Small intestine (tissue), 7 donors: ENCODE measurements at regions not wholly inside any gene's neighbourhood (a gene's known extent, or its start where the extent isn't known, plus 50 kb on each side); places are given as distances from the start of the nearest gene placed in this dataset.

Experiments
- DNase-seq, 2 donors: peaks; one replicate each; pipeline versions ENCODE4 v3.0.0 to v3.0.0-alpha.2; 2013
- FAIRE-seq: peaks from 2 replicates; lab custom pipeline; 2012; peaks lifted over from hg19 to GRCh38; lab: Jason Lieb, UNC
- H3K27ac ChIP-seq, 3 donors: one replicate each; pipeline ENCODE4 v1.5.1; 2013; ENCODE audit warnings: low read length in 2 of 3, mild to moderate bottlenecking in 2 of 3, control low read depth in 1 of 3, inconsistent platforms in 1 of 3, low read depth in 1 of 3, moderate library complexity in 1 of 3
- H3K27me3 ChIP-seq, 3 donors: one replicate each; pipeline ENCODE4 v1.6.1; 2013; ENCODE audit warnings: low read length in 3 of 3, inconsistent platforms in 1 of 3; ENCODE audit not compliant: control insufficient read depth in 3 of 3, insufficient read depth in 3 of 3
- H3K36me3 ChIP-seq, 3 donors: one replicate each; pipeline ENCODE4 v1.6.1; 2013; ENCODE audit warnings: low read length in 3 of 3, inconsistent platforms in 1 of 3, low read depth in 1 of 3, mild to moderate bottlenecking in 1 of 3, moderate library complexity in 1 of 3; ENCODE audit not compliant: control insufficient read depth in 3 of 3, insufficient read depth in 2 of 3
- H3K4me1 ChIP-seq, 3 donors: one replicate each; pipeline ENCODE4 v1.6.1; 2013; ENCODE audit warnings: low read length in 2 of 3, inconsistent platforms in 1 of 3, low read depth in 1 of 3, mild to moderate bottlenecking in 1 of 3, moderate library complexity in 1 of 3; ENCODE audit not compliant: control insufficient read depth in 3 of 3, insufficient read depth in 2 of 3
- H3K4me3 ChIP-seq, 3 donors: one replicate each; pipeline ENCODE4 v1.5.1; 2013; ENCODE audit warnings: low read length in 3 of 3, control low read depth in 1 of 3, inconsistent platforms in 1 of 3, low read depth in 1 of 3, mild to moderate bottlenecking in 1 of 3, moderate library complexity in 1 of 3
- H3K9me3 ChIP-seq, 2 donors: one replicate each; pipeline ENCODE4 v1.6.1; 2013; ENCODE audit warnings: low read depth in 1 of 2, low read length in 1 of 2; ENCODE audit not compliant: control insufficient read depth in 2 of 2, insufficient read depth in 1 of 2
- WGBS, 3 donors: extraction: QIAGEN DNeasy Blood & Tissue Kit; methylation state at CpG; one replicate each; pipeline ENCODE4 v1.1.7; 2013; 5-methylcytosine and 5-hydroxymethylcytosine counted together
- donor health status: healthy with polysubstance abuse.
- donor health status: control.
- donor health status: control.
- donor health status: Bipolar disorder and iron deficiency.
- donor health status: healthy.

DNA sequence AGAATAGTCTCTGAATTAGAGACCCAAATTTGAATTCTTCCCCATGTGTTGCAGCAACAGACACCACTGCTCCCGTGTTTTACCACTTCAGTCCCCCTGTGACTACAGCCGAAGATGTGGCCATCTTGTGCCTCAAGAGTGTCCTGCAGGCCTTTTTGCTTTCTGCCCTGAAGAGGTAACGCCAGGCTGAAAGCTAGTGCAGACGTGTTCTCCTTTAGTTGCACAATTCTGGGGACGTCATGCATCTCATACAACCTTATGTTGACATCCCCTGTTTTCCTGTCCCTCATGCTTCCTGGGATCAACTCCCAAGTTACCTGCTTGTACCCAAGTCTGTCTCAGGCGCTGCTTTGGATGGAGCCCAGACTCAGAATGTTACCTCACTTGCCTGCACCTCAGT lies 69.1 kb upstream of the SLC22A23 start:
- FAIRE-seq (no peak), DNase-seq (no peak)
- Histone ChIP-seq H3K4me3 (no peak overlapping the region), H3K27me3 (no peaks in the 10 kb centered on the region), H3K27ac (no peak overlapping the region), H3K4me1 (peaks cover 0 to 7% (median 0%) of the 10 kb centered on the region in 3 donors), H3K36me3 (no peaks in the 10 kb centered on the region), H3K9me3 (no peaks in the 10 kb centered on the region)
- 85 to 91% (median 89%) methylated on average over 6 of the region's 6 CpGs for WGBS, 3 donors

DNA sequence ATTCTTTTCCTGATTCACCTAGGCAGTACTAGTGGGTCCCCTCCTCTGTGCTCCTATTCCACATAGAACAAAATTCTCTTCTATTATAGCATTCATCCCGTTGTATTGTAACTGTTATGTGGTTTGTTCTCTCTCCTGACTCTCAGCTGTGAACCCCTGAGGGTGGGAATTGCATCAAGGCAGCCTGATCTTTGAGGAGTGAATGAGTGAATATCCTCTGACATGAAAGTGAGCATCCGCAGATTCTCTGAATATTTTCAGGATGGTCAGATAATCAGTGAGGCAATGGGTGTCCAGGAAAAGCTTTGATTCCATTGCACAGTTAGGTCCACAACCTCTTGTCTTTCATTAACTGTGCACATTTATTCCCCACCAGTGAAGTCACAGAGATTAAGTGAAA lies 67.6 kb upstream of the SLC22A23 start:
- DNase-seq (no peak), FAIRE-seq (no peak)
- Histone ChIP-seq H3K4me3 (no peak overlapping the region), H3K9me3 (no peaks in the 10 kb centered on the region), H3K27me3 (no peaks in the 10 kb centered on the region), H3K4me1 (peaks cover 0 to 7% (median 0%) of the 10 kb centered on the region in 3 donors), H3K27ac (no peak overlapping the region), H3K36me3 (no peaks in the 10 kb centered on the region)
- WGBS, 3 donors, result 76 to 96% (median 85%) methylated on average over 2 of the region's 2 CpGs

DNA sequence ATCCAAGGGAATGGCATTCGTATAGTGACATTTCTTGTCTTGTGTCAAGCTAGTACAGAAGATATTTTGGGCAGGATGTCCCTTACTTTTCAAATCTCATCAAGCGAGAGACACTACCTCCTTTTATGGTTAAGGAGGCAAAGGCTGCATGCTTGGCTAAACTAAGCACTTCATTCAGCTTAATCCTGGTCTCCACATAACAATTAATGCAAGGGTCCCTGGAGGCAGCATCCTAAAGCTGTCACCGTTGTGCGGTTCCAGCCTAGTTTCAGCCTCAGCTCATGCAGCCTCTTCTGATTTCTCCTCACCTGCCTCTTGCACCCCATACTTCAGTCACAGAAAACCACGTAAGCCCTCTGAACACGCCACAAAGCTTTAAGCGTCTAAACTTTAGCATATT lies 67.1 kb upstream of the SLC22A23 start:
- H3K4me3 ChIP-seq, result no peak overlapping the region
- no peak for FAIRE-seq

DNA sequence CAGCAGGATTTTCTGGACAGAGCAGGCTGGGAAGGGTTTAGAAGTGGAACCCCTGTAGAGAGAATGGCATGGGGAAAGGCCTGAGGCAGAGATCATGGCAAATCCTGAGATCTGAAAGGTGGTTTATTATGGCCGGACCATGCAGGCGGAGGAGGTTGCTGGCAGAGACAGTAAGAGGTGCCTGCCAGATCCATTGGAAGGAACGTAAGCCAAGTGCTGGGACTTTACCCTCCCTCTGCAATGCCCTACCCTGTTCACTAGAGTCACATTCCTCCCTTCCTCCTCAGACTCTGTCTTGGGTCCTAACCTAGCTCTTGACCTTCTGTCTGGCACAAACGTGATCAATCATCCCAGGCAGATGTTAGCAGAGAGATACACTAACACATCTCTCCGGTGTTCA lies 66.4 kb upstream of the SLC22A23 start:
- DNase-seq (peak in 1 of 2 donors; percentile 91), FAIRE-seq (no peak)
- Histone ChIP-seq H3K9me3 (no peaks in the 10 kb centered on the region), H3K36me3 (no peaks in the 10 kb centered on the region), H3K27me3 (no peaks in the 10 kb centered on the region), H3K4me3 (no peak overlapping the region), H3K27ac (peak overlapping the region in 1 of 3 donors; percentile 43), H3K4me1 (peaks cover 0 to 7% (median 0%) of the 10 kb centered on the region in 3 donors)
- WGBS, 3 donors, result 18 to 54% (median 26%) methylated on average over 5 of the region's 5 CpGs

More for the DNA sequence above, 67.1 kb upstream of the SLC22A23 start:
- no peaks in the 10 kb centered on the region for H3K36me3 ChIP-seq
- no peak overlapping the region for H3K27ac ChIP-seq
- 86 to 88% (median 87%) methylated on average over 7 of the region's 7 CpGs for WGBS, 3 donors
- no peaks in the 10 kb centered on the region for H3K27me3 ChIP-seq
- no peak for DNase-seq
- no peaks in the 10 kb centered on the region for H3K9me3 ChIP-seq
- H3K4me1 ChIP-seq, result peaks cover 0 to 7% (median 0%) of the 10 kb centered on the region in 3 donors

DNA sequence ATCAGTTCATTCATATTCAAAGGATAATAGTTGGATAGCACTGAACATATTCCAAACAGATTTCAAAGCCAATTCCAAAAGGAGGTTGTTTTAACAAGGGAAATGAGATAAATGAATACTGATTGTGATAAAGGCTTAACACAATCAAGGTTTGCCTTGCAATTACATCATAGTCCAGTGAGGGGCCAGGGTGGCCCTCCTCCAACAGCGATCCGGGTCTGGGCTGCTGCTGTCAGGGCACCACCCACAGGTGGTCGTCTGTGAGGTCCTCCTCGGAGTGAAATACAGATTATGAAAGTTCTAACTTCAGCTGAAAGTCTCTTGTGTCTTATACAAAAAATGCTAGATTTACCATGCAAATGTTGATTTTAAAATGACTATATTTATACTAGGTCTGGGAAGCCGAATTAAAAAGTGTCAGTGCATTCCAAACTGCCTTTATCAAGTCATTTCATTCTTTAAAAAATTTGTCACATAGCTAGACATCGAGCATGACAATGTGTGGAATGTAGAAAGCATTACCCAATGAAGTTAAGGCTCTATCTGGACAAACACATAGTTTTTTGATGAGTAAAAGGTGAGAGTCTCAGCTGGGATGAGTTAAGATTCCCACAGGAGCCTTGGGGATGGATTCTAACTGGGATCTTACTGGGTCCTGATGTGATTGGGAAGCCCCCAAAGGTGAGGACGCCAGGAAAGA lies 65.9 kb upstream of the SLC22A23 start:
- Histone ChIP-seq H3K4me3 (no peak overlapping the region), H3K27ac (peak overlapping the region in 1 of 3 donors; percentile 43), H3K36me3 (no peaks in the 10 kb centered on the region), H3K4me1 (peaks cover 0 to 7% (median 0%) of the 10 kb centered on the region in 3 donors), H3K27me3 (no peaks in the 10 kb centered on the region), H3K9me3 (no peaks in the 10 kb centered on the region)
- WGBS, 3 donors, result 43 to 60% (median 51%) methylated on average over 7 of the region's 7 CpGs
- no peak for FAIRE-seq
- no peak for DNase-seq

DNA sequence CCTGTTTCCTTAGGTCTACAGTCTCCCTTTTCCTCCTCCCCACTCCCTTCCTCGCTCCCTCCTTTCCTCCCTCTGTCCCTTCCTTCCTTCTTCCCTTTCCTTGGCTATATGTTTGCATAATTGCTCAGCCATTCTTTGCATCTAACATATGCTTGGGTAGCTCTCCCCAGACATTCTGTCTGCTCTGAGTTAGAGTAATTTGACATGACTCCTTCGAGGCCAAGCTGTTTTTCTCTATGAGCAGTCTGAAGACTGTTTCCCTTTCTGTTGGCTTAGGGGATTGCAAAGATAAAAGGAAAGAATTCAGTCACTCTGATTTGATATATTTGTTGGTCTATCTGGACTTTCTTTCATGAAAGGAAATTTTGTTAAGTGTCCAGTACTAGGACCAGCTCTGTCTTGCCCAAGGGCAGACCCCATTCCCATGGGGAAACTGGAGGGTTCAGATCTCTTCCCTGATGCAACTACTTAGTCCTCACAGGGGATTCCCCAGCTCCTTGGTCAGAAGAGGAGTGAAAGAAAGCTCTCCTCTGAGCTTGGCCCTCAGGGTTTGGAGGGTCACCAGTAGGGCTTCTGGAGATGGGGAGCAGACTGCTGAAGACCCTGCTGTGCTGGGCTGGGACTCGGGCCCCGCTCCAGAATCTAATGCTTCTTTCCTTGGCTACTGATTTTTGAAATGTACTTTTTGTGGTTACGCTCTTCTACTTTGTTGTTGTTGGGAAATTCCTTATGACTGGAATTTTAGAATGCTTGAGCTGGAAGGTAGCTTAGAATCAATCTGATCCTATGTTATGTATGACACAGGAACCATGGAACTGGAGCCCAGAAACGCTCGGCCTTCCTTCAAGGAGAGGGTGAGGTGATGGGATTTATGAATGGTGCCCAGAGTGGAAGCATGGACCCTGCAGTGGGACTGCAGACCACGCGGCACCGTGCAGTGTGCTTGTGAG lies 63.7 kb upstream of the SLC22A23 start:
- Histone ChIP-seq H3K27ac (no peak overlapping the region), H3K27me3 (no peaks in the 10 kb centered on the region), H3K9me3 (no peaks in the 10 kb centered on the region), H3K4me3 (no peak overlapping the region), H3K4me1 (peaks cover 0 to 7% (median 0%) of the 10 kb centered on the region in 3 donors), H3K36me3 (no peaks in the 10 kb centered on the region)
- DNase-seq, result no peak
- FAIRE-seq, result no peak
- WGBS, 3 donors, result 78 to 93% (median 86%) methylated on average over 10 of the region's 10 CpGs

DNA sequence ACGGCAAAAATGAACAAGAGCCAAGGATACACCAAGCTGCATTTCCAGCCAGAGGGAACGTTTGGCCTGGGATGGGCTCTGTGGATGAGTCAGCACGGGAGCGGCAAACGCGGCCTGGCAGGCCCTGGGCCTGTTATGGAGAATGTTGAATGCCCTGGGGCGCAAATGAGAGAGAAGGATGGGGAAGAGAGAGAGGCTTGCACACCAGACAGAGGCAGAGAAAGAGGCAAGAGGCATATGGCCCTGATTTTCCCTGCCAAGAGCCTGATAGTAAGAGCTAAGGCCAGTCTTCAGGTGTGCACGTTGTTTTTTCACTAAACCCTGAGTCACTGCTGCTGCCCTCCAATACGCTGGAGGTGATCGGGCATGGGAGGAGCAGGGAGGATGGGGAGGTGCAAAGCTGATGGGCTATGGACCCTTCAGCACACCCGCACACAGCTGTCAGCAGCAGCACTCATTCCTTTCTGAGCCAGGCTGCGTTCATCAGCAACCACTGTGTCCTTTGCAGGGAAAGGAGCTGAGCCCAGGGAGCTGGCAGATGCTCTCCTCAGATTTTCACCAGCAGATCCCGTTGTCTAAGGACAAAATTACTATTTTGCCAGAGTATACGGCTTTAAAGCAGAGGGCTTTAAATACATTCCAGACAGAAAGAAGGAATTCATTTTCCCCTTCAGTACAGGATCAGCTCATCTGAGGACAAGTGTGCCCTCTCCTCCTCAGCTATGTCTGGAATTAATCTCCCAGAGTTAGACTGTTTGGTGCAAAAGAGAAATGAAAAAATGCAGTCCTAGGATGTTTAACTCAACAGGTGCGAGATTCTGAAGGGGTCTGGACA lies 61.7 kb upstream of the SLC22A23 start:
- FAIRE-seq, result no peak
- Histone ChIP-seq H3K27ac (no peak overlapping the region), H3K9me3 (no peaks in the 10 kb centered on the region)

DNA sequence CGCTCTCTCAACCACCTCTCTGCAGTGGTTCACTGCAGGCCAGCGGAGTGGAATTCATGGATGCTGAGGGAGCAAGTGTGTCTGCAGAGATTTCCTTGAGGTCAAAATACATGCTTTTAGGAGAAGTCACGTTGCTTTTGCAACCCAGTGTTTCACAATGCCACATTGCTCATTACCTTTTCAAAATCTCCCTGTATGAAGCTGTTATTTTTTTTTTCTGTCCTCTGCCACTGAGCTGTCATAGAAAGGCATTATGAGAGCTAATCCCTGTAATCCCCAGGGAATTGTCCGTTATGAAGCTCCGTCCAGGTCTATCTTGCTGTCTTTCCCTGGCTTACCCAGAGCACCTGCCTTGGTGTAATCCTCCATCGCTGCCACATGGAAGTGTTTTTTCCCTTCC lies 60.5 kb upstream of the SLC22A23 start:
- no peak for DNase-seq
- WGBS, 3 donors, result 68 to 83% (median 81%) methylated on average over 6 of the region's 6 CpGs
- no peaks in the 10 kb centered on the region for H3K9me3 ChIP-seq
- no peak overlapping the region for H3K4me3 ChIP-seq
- H3K27ac ChIP-seq, result no peak overlapping the region
- no peaks in the 10 kb centered on the region for H3K27me3 ChIP-seq
- H3K4me1 ChIP-seq, result no peaks in the 10 kb centered on the region
- no peak for FAIRE-seq
- H3K36me3 ChIP-seq, result no peaks in the 10 kb centered on the region

More for the DNA sequence above, 61.7 kb upstream of the SLC22A23 start:
- H3K36me3 ChIP-seq, result no peaks in the 10 kb centered on the region
- peak in 1 of 2 donors; percentile 80 for DNase-seq
- H3K27me3 ChIP-seq, result no peaks in the 10 kb centered on the region
- H3K4me3 ChIP-seq, result no peak overlapping the region
- peaks cover 0 to 7% (median 0%) of the 10 kb centered on the region in 3 donors for H3K4me1 ChIP-seq
- 49 to 61% (median 54%) methylated on average over 15 of the region's 15 CpGs for WGBS, 3 donors
